NCI-H748 (cell line): ENCODE measurements at regions not wholly inside any gene's neighbourhood (a gene's known extent, or its start where the extent isn't known, plus 50 kb on each side); places are given as distances from the start of the nearest gene placed in this dataset.

Experiments
- DNase-seq: peaks from one replicate; lab custom pipeline; 2025; ENCODE audit not compliant: unreplicated experiment; lab: John Stamatoyannopoulos, UW

DNA sequence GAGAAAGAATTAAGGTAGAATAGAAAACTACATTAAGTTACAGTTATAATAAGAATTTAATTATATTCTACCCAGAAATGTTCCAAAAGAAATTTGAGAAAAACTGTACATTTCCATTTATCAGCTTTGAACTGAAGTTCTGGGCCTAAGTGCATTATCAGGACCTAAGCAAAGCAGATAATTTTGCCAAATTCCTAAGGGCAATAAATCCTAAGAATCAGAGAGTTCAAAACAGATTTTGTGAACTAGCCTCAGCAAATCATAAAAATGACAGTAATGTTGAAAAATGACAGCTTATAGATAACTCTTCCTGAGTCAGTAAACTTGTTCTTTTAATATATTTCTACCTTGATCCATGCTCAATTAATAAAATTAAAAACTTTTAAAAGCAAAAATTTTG is 662.1 kb upstream of the CDH9 start:
- DNase-seq: no peak

DNA sequence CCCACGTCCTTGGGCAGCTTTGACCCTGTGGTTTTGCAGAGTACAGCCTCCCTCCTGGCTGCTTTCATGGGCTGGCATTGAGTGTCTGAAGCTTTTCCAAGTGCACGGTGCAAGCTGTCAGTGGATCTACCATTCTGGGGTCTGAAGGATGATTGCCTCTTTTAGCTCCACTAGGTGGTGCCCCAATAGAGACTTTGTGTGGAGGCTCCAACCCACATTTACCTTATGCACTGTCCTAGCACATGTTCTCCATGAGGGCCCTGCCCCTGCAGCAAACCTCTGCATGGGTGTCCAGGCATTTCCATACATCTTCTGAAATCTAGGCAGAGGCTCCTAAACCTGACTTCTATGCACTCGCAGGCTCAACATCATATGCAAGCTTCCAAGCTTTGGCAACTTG is 644.2 kb upstream of the CDH9 start:
- peak; percentile 48 for DNase-seq

DNA sequence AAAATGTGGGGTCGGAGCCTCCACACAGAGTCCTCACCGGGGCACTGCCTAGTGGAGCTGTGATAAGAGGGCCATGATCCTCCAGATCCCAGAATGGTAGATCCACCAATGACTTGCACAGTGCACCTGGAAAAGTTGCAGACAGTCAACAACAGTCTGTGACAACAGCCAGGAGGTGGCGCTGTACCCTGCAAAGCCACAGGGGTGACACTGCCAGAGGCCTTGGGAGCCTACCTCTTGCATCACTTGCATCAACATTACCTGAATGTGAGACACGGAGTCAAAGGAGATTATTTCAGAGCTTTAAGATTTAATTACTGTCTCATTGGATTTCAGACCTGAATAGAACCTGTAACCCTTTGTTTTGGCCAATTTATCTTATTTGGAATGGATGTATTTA is 614.1 kb upstream of the CDH9 start:
- peak; percentile 50 for DNase-seq

DNA sequence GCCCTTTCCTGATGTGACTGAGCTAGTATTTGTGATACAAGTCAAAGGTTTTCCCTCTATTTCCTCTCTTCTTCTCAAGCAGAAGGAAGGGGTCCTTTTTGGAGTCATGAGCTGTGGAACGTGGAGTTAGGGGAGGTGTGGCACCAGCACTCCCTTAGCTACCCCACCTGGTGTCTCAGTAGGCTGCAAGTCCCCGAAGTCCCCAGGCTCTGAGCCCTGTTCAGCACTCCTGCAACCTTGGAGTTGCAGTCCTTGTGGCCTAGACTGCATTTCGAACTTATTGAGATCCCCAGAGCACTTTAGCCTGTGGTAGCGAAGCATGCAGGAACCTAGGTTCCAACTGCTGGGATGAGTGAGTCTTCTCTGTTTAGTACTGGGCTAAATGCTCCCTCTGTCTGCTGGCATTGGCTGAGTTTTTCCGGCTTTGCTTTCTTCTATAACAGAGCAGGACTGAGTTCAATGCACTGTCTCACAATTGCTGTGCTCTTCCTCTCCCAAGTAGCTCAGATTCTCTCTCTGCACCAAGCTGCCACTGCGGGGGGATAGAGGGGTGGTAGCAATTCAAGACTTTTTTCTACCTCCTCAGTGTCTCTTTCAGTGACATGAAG is 600.7 kb upstream of the CDH9 start:
- no peak for DNase-seq

DNA sequence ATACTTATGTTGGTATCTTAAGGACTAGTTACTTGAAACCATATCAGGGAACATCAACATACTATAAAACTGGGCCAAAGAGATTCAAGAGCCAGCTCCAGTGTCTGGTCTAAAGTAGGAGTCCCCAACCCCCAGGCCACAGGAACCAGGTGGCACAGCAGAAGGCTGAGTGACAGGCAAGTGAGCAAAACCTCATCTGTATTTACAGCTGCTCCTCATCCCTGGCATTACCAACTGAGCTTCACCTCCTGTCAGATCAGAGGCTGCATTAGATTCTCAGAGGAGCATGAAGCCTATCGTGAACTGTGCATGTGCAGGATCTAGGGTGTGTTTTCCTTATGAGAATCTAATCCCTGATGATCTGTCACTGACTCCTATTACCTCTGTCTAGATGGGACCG is 581.6 kb upstream of the CDH9 start:
- DNase-seq: no peak

DNA sequence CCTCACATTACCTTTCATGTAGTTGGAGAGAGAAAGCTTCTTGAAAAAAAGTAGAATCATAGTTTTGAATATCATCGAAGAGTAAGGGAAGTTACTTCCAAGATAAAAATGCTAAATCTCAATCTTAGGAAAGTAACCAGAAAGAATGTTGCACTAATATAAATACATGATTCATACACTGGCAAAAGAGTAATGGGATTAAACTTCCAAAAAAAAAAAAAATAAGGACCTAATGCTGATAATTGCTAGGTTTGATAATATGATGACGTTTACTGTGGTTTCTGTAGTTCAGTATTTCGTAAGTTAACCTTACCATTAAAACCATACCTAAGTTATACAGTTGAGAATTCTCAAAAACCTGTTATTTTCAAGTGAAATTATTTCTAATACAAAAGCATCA is 573.8 kb upstream of the CDH9 start:
- no peak for DNase-seq

DNA sequence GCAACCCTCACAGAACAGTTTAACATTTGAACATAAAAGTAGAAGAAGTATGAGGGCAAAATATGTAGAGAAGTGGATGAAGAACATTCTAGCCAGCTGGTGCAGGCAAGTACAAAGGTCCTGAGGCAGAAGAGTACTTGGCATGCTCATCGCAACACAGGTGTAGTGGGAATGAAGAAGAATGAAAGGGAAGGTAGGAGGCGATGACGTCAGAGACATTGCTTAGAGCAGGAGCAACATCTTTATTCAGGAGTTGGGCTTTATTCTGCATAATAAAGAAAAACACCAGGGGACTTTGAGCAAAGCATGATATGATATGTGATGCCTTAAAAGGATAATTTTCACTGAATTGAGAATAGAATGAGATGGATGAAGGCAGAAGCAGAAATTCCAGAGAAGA is 570.6 kb upstream of the CDH9 start:
- no peak for DNase-seq

DNA sequence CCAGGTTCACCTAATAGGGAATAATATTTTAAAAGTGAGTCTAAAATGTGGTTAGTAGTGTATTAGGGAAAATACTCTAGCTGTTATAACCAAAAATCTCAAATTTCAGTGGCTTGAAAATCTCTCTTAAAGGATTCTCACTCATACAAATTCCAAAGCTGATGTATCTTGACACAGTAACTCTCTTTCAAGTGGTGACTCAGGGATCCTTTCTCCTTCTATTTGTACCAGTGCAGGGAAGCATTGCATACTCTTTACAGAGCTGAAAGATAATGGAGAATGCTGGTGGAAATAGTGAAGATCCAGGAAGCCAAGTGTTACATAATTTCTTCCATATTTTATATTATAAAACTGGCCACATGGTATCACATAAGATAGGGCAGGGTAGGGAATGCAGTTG is 560.2 kb upstream of the CDH9 start:
- peak; percentile 27 for DNase-seq

DNA sequence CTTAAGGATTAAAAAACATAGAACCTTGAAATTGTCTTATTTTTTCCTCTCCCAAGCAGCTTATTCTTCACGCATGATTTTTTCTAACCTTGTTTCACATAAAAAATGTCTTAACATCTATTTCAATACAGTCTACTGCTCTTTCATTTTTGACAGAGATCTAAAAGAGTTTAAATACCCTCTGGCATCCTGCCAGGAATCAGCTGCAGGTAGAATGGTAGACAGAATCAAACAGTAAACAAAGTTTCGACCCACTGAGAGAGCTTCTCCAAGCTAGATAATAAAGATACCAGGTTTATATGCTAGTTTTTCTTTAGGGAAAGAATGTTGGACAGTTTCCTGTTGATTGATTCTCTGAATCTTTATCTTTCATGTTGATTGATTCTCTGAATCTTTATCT is 555.8 kb upstream of the CDH9 start:
- DNase-seq: peak; percentile 95

DNA sequence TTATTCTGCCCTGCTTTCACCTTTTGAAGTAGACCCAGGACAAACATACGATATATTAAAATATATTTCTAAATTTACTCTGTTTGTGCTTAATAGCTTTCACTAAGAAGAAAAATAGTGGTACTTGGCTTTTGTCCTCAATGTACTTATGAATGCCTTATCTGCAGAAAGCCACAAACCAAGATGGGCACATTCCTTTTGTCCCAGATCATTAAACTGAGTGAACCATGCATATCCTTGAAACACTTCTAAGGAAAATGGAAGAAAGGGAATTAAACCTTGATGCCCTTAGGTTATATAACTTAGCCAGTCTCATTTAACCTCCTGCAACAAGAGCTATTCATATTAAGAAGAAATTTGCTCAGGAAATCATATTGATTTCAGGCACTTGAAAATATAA is 553.8 kb upstream of the CDH9 start:
- DNase-seq: no peak

DNA sequence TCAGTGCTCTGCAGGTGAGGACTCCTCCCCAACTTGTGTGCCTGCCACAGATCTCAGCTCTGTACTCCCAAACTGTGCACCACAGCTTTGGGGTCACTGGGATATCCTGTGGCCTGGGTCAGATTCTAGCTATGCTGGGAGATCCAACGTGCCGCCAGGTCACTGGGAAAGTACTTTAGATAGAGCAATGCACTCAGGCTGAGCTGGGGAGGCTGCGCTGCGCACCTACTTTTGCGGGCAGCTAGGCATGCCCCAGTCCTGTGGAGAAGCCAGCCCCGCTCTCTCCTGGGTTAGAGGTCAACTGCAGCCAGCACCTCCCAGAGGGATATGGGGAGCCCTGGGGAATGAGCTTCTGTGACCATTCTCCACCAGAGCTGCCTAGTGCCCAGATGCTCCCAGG is 552.1 kb upstream of the CDH9 start:
- DNase-seq: no peak

DNA sequence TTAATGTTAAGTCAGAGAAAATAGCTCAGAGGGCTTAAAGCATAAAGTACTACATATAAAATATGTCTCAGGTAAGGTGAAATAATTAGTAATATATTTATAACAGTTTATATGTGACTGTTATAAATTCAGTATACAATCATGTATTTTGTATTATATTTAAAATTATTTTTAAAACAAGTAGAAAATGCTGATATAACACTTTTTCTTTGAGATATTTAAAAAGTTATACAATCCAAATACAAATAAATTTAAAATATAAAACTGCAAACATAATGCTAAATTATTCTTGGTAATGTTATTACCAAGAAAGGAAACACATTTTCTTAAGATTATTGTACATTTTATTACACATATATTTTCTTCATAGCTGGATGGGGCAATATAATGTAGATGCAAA is 539.9 kb upstream of the CDH9 start:
- DNase-seq: no peak

DNA sequence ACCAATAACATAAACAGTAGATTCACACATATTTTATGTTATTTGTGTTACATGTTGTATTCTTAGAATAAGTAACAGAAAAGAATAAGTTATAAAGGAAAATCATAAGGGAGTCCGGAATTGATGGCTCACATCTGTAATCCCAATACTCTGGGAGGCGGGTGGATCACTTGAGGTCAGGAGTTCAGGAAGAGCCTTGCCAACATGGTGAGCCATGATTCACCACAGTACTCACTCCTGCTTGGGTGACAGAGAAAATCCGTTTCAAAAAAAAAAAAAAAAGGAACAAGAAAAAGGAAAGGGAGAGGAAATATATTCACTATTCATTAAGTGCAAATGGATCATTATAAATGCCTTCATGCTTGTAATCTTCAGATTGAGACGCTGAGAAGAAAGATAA is 533.3 kb upstream of the CDH9 start:
- DNase-seq: no peak

DNA sequence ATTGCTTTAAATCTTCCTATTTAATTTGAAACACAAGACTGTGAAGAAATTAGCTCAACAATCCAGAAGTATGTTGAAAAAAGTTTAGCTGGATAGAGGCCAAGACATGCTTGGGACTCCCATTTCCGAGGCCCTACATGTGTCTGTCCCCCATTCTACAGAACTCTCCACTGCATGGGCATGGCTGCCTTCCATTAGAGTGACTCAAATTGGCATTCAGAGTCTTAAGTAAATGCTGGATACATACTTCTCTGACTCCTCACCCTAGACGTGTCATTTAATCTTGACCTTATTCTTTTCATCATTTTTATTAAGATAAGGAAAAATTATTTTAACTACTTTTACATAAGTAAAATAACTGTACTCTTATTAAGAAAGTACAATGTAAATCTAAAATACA is 530.4 kb upstream of the CDH9 start:
- no peak for DNase-seq

DNA sequence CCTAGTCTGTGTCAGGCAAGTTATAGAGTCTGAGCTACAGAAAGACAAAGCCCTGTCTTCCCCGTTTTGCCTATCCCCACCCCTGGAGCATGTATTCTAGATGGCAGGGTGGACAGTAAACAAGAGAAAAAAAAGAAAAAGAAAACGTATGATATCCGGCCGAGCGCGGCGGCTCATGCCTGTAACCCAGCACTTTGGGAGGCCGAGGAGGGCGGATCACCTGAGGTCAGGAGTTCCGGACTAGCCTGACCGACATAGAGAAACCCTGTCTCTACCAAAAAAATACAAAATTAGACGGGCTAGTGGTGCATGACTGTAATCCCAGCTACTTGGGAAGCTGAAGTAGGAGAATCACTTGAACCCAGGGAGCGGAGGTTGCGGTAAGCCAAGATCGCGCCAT is 523.0 kb upstream of the CDH9 start:
- DNase-seq: no peak

DNA sequence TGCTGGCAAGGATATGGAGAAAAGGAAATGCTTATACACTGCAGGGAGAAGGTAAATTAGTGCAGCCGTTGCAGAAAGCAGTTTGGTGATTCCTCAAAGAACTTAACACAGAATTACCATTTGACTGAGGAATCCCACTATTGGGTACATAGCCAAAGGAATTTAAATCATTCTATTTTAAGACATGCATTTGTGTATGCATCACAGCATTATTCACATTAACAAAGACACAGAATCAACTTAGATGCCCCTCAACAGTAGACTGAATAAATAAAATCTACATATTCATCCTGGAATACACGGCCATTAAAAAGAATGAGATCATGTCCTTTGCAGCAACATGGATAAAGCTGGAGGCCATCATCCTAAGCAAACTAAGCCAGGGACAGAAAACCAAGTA is 510.1 kb upstream of the CDH9 start:
- no peak for DNase-seq

DNA sequence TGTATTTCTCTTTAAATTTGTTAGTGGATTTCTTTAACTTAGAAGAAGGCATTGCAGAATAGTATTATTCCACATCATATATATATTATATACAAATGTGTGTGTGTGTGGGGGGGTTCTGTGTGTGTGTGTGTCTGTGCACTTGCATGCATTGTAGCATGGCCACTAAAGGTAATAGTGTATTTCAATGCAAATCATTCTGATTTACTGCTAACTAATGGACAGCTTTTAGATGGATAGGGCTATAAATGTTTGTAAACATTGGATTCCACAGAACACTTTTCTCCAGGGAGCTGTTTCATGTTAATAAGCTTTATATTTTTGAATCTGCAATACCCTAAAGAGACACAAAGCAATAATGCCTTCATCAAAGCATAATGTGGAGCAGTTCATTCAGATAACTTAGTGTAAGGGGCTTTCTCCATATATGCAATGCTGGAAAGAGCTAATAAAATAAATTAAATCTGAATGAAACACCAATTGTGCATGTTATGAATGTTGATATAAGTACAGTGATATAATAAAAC is 496.7 kb upstream of the CDH9 start:
- no peak for DNase-seq

DNA sequence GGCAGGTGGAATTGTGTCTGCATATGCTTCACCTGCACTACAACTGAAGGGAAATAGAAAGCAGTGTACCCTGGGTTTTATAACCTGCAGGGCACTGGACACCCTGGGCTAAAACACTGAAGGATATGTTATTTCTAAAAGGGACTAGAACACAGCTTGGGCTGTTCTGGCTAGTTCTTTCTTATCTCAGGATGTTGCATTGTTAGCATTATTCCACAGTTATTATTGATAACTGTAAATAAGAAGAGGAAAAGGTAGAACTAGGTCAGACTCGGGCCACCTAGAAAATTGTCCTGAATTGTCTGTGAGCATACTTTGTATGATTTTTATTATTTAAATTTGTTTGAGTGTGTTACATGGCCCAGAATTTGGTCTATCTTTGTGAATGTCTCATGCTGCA is 493.9 kb upstream of the CDH9 start:
- no peak for DNase-seq

DNA sequence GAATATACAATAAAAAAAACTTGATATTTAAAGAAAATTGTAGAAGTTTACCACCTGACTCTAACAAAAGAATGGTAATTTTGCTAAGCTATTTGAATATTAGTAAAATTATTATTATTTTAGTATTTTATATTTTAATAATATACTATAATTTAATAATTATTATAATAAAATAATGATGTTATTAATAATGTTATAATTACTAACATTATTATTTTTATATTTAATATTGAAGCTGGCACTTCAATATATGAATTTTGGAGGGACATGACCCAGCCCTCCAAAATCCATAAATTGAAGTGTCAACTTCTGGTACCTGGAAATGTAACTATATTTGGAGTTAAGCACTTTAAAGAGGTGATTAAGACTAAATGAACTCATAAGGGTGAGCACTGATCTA is 486.1 kb upstream of the CDH9 start:
- no peak for DNase-seq

DNA sequence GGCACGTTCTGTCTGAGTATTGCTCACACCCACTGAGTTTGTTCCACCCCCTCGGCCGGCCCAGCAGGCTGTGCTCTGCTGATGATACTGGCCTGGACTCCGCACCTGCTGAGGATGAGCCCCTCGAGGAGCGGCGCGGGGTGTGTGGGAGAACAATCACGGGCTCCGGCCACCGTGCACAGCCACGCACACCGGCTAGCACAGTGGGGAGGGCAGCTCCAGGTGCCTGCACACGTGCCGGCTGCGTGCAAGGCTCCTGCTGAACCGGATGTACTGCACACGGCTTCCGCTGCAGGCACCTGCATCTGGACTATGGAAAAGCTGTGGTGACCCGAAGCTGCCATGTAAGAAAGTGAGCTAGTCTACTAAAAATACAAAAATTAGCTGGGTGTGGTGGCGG is 485.2 kb upstream of the CDH9 start:
- peak; percentile 61 for DNase-seq

DNA sequence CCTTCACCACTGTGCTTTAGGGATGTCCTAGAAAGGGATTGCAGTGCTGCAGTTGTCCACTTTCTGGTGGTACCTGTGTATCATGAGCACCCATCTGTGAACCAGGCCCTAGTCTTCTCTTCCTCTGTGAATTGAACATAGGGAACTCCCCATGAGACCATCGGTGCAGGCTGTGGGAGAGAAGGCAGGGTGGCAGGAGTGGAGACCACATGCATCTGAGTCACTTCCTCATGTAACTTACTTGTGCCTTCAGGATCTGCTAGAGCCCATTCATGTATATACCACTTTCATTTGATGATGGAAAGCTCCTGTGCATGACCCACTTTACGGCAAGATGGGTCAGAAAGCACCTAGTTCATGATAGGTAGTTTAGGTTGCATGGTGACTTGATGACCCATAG is 478.1 kb upstream of the CDH9 start:
- no peak for DNase-seq

DNA sequence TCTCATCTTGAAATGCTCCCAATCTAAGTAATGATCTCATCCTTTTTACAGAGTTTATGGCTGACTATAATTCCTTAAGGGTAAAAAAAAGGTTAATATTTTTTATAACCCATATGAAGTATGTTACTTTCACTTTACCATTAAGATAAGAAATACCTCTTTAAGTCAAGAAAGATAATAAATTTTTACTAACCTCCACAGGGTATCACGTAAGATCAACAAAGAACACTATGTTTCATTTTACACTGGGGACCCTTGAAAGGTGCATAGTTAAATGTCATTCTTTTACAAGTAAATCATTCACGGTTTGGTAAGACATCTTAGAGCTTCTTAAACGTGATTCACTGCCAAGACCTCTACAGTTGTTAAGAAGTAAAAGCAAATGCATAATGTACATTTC is 472.7 kb upstream of the CDH9 start:
- no peak for DNase-seq

DNA sequence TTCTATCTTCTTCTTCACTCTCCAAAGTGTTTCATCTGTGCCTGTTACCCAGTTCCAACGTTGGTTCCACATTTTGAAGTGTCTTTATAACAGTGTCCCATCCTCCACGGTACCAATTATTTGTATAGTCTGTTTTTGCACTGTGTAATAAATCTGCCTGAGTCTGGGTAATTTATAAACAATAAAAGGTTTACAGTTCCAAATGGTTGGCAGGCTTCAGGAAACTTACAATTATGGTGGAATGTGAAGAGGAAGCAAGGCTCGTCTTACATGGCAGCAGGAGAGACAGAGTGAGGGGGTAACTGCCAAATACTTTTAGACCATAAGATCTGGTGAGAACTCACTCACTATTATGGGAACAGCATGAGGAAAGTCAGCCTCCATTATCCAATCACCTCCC is 465.4 kb upstream of the CDH9 start:
- DNase-seq: no peak

DNA sequence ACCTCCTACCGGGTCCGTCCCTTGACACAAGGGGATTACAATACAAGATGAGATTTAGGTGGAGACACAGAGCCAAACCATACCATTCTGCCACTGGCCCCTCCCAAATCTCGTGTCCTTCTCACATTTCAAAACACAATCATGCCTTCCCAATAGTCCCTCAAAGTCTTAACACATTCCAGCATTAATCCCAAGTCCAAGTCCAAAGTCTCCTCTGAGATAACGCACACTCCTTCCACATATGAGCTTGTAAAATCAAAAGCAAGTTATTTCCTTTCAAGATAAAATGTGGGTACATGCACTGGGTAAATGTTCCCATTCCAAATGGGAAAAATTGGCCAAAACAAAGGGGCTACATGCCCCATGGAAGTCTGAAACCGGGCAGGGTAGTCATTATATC is 463.9 kb upstream of the CDH9 start:
- DNase-seq: no peak
